A673 (cell line): ENCODE measurements at regions not wholly inside any gene's neighbourhood (a gene's known extent, or its start where the extent isn't known, plus 50 kb on each side); places are given as distances from the start of the nearest gene placed in this dataset.

Experiments
- CTCF ChIP-seq: fragments of 300-800, 200-600 bp; sonication (generic); conservative IDR thresholded peaks from 2 replicates; pipeline ENCODE4 v1.5.1; 2017; ENCODE audit warnings: low read depth, mild to moderate bottlenecking, antibody characterized with exemption, low read length, moderate library complexity, mixed read lengths
- EZH2 ChIP-seq: fragments of 200-600 bp; sonication (generic); IDR thresholded peaks from 2 replicates; pipeline ENCODE4 v1.6.1; 2017; ENCODE audit warnings: borderline replicate concordance, low read depth, mild to moderate bottlenecking, mixed read lengths, antibody characterized with exemption, low read length; ENCODE audit not compliant: poor library complexity, severe bottlenecking

GRCh38 chr3:34020726-34021680 lies 222.6 kb downstream of the PDCD6IP start:
- no peak for TF ChIP-seq CTCF
- no peak for TF ChIP-seq EZH2
